GM12892 (cell line): ENCODE measurements at regions not wholly inside any gene's neighbourhood (a gene's known extent, or its start where the extent isn't known, plus 50 kb on each side); places are given as distances from the start of the nearest gene placed in this dataset.

Source experiments
- POLR2A ChIP-seq: IDR thresholded peaks from 2 replicates; pipeline ENCODE4 v1.6.1; 2011; ENCODE audit warnings: low read depth, low read length, control low read depth
- POLR2AphosphoS5 ChIP-seq: IDR thresholded peaks from 2 replicates; pipeline ENCODE4 v1.6.1; 2011; ENCODE audit warnings: low read depth, low read length, control low read depth

DNA sequence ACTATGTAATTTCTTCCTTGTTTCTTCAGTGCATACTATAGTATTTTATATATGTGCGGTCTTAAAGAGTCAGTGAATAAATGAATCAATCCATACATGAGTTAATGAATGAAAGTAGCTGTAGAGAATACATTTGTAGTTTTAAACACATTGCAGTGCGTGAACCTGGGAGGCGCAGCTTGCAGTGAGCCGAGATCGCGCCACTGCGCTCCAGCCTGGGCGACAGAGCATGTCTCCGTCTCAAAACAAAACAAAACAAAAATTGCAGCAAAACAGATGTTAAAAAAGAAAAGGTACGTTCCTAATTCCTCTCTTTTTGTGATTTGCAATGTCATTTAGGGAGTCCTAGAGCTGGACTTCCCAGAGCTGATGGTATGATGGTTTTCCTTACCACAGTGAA, 1144.8 kb upstream of the FANCL start:
- TF ChIP-seq POLR2A (no peak), POLR2AphosphoS5 (no peak)
